Loucy (cell line): ENCODE measurements at regions not wholly inside any gene's neighbourhood (a gene's known extent, or its start where the extent isn't known, plus 50 kb on each side); places are given as distances from the start of the nearest gene placed in this dataset.

Experiments
- EZH2phosphoT487 ChIP-seq: fragments of 200-600 bp; IDR thresholded peaks from 2 replicates; pipeline ENCODE4 v1.6.1; 2018; ENCODE audit warnings: antibody characterized with exemption, mild to moderate bottlenecking, moderate library complexity, borderline replicate concordance
- TF ChIP-seq, protein P1 (sequence below): fragments of 200-600 bp; sonication (generic); conservative IDR thresholded peaks from 2 replicates; pipeline ENCODE4 v1.5.1; 2014; ENCODE audit warnings: mild to moderate bottlenecking, antibody characterized with exemption, low read length

DNA sequence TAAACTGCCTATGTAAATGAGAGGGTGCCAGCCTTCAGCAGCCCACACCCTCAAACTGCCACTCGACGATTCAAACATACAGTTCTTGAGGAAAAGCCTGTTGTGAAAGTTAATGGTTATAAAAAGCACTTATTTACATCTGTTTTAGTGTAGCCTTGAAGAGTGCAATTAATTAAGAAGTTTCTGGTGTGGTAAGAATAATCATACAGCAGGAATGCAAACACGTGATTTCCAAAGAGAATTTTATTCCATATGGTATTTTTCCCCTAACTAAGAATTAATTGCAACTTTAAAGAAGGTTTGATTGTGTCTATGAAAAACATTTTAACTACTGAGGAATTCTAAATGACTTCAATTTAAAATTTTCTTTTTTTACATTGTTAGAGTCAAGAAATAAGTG, 176.3 kb upstream of the PITX2 start:
- TF ChIP-seq, protein P1, sequence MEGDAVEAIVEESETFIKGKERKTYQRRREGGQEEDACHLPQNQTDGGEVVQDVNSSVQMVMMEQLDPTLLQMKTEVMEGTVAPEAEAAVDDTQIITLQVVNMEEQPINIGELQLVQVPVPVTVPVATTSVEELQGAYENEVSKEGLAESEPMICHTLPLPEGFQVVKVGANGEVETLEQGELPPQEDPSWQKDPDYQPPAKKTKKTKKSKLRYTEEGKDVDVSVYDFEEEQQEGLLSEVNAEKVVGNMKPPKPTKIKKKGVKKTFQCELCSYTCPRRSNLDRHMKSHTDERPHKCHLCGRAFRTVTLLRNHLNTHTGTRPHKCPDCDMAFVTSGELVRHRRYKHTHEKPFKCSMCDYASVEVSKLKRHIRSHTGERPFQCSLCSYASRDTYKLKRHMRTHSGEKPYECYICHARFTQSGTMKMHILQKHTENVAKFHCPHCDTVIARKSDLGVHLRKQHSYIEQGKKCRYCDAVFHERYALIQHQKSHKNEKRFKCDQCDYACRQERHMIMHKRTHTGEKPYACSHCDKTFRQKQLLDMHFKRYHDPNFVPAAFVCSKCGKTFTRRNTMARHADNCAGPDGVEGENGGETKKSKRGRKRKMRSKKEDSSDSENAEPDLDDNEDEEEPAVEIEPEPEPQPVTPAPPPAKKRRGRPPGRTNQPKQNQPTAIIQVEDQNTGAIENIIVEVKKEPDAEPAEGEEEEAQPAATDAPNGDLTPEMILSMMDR: no peak
- TF ChIP-seq EZH2phosphoT487: no peak
